GM19043 (cell line): ENCODE measurements at regions not wholly inside any gene's neighbourhood (a gene's known extent, or its start where the extent isn't known, plus 50 kb on each side); places are given as distances from the start of the nearest gene placed in this dataset.

Experiments
- ATAC-seq: cut with Tn5 transposase; IDR thresholded peaks from one replicate; pipeline ENCODE4 v1.9.1; 2021; ENCODE audit warnings: low read depth; ENCODE audit not compliant: unreplicated experiment

DNA sequence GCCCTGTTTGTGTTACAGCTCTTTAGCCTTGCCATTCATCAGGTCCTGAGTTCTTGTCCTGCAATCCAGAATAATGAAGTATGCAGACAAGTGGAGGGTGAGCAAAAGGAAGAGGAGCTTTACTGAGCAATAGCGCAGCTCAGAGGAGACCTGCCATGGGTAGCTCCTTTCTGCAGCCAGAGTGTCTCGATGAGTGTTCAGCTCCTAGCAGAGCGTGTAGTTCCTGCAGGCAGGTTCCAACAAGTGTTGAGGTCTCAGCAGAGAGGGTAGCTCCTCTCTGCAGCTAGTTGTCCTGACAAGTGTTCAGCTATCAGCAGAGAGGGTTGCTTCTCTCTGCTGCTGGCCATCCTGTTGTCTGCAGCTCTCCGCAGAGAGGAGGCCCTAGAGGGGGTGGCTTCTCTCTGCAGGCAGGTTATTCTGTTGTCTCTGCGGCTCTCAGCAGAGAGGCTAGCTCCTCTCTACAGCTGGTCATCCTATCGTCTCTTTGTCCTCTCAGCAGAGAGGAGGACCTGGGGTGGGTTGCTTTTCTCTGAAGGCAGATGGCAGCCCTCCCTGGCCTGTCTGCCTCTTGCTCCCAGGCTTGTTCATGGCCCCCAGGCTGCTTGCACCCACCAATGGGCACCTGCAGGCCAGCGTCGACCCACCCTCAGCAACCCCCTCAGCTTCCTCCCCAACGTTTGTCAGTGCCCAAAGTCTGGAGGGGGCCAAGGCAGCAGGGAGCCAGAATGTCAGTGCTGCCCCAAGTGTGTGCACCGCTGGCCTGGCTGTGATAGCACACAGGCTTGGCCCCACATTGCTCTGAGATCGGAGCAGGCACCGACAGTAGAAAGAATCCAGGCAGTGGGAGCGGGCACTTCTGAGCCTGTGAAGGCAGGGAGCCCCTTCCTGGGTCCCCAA lies 112.5 kb upstream of the RUNX3 start:
- no peak for ATAC-seq

- ATAC-seq, result no peak
Measured at GRCh38 chr1:25041916-25042315, 111.8 kb upstream of the RUNX3 start.

DNA sequence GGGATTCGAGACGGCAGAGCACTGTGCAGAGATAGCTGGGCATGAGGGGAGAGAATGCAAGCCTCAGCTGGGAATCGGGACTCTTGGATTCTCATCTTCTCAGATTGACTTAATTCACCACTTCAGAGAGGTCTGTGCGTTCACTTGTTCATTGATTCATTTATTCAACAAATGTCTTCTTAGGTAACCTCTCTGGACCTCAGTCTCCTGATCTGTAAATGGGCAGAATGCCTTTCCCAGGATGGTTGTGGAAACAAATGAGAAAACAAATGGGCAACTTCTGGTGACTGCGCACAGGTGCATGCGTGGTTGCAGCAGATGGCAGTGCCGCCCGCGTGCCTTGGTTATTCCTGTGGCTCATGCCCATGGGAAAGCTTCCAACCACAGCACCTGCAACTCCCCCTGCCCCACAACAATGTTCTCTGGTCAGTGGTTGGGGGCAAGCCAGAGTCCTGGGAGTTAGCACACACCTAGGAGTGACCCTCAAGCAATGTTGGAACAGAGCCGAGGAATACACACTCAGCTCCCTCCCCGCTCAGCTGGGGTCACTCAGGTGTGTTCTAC lies 110.1 kb upstream of the RUNX3 start:
- no peak for ATAC-seq

DNA sequence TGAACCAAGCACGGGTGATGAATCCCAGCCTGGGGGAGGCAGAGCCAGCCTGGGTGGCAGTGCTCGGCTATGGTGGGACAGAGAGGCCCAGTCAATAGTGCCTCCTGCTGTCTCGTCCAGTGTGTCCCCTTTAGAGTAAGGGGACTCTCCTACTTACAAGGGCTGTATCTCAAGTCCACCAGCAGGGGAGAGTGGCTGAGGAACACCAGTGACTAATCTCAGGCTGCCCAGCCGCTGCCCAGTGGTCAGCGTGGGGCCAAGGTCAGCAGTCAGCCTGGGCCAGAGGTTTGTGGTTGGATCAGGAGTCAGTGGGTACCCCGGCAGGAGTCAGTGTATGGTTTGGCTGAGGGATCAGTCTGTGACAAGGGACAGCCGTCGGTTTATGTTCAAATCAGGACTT lies 109.2 kb upstream of the RUNX3 start:
- ATAC-seq, result no peak

DNA sequence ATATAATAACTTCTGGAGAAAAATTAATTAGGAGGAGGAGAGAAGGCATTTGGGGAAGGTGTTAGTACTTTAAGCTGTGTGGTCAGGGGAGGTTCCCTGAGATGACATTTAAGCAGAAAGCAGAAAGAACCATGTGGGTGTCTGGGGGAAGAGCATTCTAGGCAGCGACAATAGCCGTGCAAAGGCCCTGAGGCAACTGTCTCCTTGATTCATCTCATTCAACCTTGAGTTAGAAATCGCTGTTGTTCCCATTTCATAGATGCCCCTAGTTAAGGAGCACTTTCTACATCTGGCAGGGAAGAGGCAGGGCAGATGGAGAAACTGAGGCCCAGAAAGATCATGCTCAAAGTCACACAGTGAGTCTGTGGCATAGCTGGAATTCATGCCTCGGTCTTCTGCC lies 108.6 kb upstream of the RUNX3 start:
- no peak for ATAC-seq

GRCh38 chr1:25037174-25038074 lies 107.3 kb upstream of the RUNX3 start:
- ATAC-seq, result no peak

DNA sequence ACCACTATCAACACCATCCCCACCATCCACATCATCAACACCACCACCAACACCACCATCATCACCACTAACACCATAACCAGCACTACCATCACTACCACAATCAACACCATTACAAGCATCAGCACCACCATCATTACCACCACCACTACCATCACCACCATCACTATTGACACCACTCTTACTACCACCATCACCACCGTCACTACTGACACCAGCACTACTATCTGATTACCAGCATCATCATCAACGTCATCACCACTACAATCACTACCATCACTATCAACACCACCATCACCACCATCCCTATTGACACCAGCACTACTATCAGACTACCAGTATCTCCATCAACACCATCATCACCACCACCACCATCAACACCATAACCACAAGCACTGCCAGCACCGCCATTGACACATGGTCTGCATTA lies 106.1 kb upstream of the RUNX3 start:
- ATAC-seq, result no peak

DNA sequence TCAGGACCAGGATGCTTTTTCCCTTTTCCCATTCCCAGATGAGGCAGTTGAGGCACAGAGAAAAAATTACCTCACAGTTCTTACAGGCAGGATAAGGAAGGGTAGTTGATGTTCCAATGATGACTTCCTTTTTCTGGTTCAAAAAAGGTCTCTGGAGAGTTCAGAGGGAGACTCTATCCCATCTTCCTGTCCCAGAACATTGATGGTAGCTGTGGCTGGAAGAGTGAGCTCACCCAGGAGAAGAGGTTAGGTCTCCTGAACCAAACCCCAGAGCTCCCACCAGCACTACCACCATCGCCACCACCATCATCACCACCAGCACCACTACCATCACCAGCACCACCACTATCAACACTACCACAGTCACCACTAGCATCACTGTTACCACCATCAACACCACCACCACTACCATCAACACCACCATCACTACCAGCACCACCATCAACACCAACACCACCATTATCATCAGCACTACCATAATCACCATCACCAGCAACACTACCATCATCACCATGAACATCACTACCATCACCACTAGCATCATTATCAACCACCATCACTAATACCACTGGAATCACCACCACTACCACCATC lies 105.5 kb upstream of the RUNX3 start:
- ATAC-seq, result no peak

- ATAC-seq, result no peak
Measured at GRCh38 chr1:25034736-25035522, 104.9 kb upstream of the RUNX3 start.

- ATAC-seq, result no peak
Measured at GRCh38 chr1:25033828-25034705, 104.0 kb upstream of the RUNX3 start.

DNA sequence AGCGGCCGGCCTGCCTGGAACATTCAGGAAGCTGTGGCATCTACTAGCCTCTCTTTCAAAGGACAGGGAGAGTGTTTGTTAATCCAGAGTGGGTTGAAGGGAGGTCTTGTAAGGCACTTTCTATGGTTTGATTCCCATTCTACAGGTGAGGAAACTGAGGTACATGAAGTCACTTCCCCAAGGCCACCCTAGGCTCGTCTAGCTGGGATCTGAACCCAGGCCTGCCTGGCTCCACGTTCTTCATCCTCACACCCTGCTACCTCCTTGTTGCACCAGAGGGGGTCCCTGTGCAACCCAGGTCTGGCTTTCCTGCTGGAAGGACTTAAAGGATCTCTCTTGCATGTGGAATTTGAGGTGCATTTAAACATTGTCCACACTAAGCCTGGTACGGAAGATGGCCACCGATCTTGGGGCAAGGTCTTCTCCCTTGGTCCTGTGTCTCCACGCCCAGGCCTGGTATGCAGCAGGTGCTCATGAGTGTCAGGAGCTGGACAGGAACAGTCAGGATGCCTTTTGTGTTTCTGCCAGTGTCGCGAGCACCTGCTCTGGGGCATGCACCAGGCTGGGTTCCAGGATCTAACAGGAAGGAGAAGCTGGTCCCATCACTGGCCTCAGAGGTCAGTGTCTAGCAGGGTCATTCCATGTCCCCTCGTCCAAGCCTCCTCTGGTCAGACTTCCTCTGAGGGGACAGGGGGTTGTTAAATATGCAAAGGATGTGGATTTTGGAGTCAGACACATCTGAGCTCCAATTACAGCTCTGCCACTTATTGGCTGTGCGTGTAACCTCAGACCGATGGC lies 103.2 kb upstream of the RUNX3 start:
- ATAC-seq, result no peak

DNA sequence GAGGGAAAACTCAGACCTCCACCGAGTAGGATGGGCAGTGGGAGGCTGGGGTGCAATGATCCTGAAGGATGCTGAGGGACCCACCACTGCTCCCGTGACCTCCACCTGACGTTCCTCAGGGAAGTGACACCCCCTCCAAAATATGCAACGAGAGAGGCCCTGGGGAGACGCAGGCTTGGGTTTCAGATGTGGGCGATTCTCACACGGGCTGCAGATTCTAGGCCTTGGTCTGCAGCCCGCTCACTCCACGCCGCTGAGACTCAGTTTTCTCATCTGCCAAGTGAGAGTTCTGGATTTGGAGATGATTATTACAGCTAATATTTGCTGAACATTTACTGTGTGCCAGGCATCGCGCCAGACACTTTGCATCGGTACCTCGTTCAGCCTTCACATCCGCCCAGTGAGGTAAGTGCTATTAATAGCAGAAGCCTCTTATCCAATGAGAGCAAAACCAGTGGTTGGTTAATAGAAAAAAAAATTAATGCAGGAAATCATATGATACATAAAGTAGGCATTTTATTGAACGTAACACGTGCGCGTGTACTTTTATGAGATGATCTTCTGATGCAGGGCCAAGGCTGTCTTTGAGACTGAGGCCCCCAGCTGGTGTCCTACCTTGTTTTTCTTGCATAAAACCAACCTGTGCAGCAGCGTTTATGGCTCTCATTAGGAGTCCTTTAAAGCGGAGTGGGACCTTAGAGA lies 102.0 kb upstream of the RUNX3 start:
- ATAC-seq, result peak; percentile 36

- peak; percentile 2 for ATAC-seq
Measured at GRCh38 chr1:25031601-25031965, 101.5 kb upstream of the RUNX3 start.

DNA sequence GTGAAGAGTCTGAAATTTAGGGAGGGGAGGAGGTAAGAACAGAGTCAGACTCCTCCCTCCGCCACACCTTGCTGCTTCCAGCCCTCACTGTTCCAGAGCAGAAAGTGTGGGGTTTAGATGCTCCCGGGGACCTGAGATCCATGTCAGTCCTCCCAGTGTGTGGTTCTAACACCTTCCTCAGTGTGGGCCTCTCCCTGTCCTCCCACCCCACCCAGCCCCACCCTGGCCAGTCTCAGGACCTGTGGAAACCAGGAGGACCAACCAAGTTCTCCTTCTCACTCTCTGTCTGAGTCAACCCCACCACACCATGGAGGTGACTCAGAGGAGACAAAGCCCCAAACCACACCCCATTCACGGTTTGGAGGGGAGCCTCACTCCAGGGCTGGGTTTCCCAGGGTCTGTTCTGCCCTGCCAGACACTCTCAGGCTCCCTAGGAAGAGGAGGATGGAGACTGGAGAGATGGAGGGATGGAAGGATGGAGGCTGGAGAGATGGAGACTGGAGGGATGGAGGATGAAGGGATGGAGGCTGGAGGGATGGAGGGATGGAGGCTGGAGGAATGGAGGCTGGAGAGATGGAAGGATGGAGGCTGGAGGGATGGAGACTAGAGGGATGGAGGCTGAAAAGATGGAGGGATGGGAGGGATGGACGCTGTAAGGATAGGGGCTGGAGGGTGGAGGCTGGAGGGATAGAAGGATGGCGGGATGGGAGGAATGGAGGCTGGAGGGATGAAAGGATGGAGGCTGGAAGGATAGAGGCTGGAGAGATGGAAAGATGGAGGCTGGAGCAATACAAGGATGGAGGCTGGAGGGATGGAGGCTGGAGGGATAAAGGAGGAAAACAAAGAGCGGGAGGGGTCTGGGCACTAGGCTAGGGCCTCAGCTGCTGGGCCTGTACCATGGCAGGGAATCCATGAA lies 100.9 kb upstream of the RUNX3 start:
- ATAC-seq, result peak; percentile 34

DNA sequence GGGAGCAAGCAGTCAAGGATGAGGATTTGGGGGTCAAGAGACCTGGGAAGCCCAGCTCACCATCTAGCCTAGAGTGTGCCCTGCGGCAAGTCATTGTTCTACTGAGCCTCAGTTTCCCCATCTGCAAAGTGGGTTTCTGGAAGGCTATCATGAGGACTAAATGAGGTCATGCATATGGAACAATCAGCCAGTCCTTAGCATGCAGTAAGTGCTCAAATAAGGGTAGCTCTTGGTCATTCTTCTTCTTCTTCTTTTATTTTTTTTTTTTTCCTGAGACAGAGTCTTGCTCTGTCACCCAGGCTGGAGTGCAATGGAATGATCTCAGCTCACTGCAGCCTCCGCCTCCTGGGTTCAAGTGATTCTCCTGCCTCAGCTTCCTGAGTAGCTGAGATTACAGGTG lies 99.9 kb upstream of the RUNX3 start:
- no peak for ATAC-seq

DNA sequence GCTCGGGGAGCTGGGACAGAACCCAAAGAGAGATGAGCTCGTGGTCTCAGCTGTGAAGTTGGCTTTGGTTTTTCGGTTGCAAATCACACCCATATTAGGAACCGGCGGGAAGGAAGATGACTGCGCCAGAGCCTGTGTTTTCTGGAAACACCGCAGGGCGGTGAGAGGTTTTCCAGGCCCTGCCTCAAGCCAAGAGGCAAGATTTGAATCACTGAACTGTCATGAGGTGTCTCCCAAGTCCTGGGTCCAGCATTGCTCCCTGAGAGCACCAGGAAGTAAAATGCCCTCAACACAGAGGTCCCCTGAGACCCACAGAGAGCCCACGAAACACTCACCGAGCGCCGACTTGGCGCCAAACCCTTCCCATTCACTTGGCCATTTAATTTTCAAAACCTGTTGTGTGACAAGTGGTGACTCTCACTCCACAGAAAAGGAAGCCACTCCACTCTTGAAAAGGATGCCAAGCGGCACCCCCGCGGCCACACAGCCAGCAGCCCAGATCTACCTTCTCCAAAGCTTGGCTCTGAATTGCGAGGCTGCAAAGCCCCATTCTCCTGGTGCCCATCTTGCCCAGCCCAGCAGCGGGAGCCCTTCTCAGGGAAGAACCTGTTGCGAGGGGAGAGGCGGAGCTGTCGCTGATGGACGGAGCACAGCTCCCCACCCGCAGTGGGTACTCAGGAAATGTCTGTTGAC lies 99.0 kb upstream of the RUNX3 start:
- no peak for ATAC-seq
